DOHH2 (cell line): ENCODE measurements at regions not wholly inside any gene's neighbourhood (a gene's known extent, or its start where the extent isn't known, plus 50 kb on each side); places are given as distances from the start of the nearest gene placed in this dataset.

ENCODE experiments used
- H3F3A ChIP-seq: fragments of 200-600 bp; sonication (generic), shearing (Covaris generic); 2 replicates; pipeline ENCODE4 v1.6.0; 2016; ENCODE audit warnings: antibody characterized with exemption, mild to moderate bottlenecking; ENCODE audit not compliant: control insufficient read depth, insufficient read depth
- H3K27ac ChIP-seq: fragments of 200-600 bp; sonication (generic); 2 replicates; pipeline ENCODE4 v1.5.1; 2014; ENCODE audit warnings: low read depth, mild to moderate bottlenecking, low read length, moderate library complexity
- H3K27me3 ChIP-seq: fragments of 200-600 bp; sonication (generic); 2 replicates; pipeline ENCODE4 v1.6.1; 2014; ENCODE audit warnings: mild to moderate bottlenecking, low read length, mixed read lengths; ENCODE audit not compliant: control insufficient read depth
- H3K36me3 ChIP-seq: fragments of 200-600 bp; sonication (generic); 2 replicates; pipeline ENCODE4 v1.6.1; 2014; ENCODE audit warnings: mild to moderate bottlenecking, low read length, moderate library complexity, mixed read lengths; ENCODE audit not compliant: control insufficient read depth
- H3K4me1 ChIP-seq: fragments of 200-600 bp; sonication (generic); 2 replicates; pipeline ENCODE4 v1.6.1; 2014; ENCODE audit warnings: mild to moderate bottlenecking, low read length, mixed read lengths; ENCODE audit not compliant: control insufficient read depth
- H3K4me2 ChIP-seq: fragments of 200-600 bp; sonication (generic); 2 replicates; pipeline ENCODE4 v1.6.0; 2014; ENCODE audit warnings: mild to moderate bottlenecking, low read length, moderate library complexity
- H3K4me3 ChIP-seq: fragments of 200-600 bp; sonication (generic); 2 replicates; pipeline ENCODE4 v1.5.1; 2014; ENCODE audit warnings: mild to moderate bottlenecking, low read length, mixed read lengths
- H3K79me2 ChIP-seq: fragments of 200-600 bp; sonication (generic); 2 replicates; pipeline ENCODE4 v1.6.1; 2014; ENCODE audit warnings: mild to moderate bottlenecking, low read length, mixed read lengths; ENCODE audit not compliant: control insufficient read depth
- H3K9me2 ChIP-seq: fragments of 200-600 bp; sonication (generic); replicated peaks from 2 replicates; pipeline ENCODE4 v1.6.1; 2014; ENCODE audit warnings: mild to moderate bottlenecking, low read length, mixed read lengths; ENCODE audit not compliant: control insufficient read depth
- H3K9me3 ChIP-seq: fragments of 200-600 bp; sonication (generic); 2 replicates; pipeline ENCODE4 v1.6.1; 2014; ENCODE audit warnings: antibody characterized with exemption, low read length, mixed read lengths; ENCODE audit not compliant: control insufficient read depth, insufficient read depth
- H4K20me1 ChIP-seq: fragments of 200-600 bp; sonication (generic); 2 replicates; pipeline ENCODE4 v1.6.0; 2014; ENCODE audit warnings: low read depth, mild to moderate bottlenecking, antibody characterized with exemption, low read length, moderate library complexity; ENCODE audit not compliant: control insufficient read depth, insufficient read depth
- CTCF ChIP-seq: fragments of 200-600 bp; sonication (generic); IDR thresholded peaks from one replicate; pipeline ENCODE4 v1.5.1; 2014; ENCODE audit warnings: antibody characterized with exemption, mild to moderate bottlenecking, low read depth, low read length; ENCODE audit not compliant: poor library complexity, severe bottlenecking
- EZH2phosphoT487 ChIP-seq: fragments of 200-600 bp; sonication (generic); IDR thresholded peaks from 2 replicates; pipeline ENCODE4 v1.6.1; 2017; ENCODE audit warnings: borderline replicate concordance, mild to moderate bottlenecking, antibody characterized with exemption, low read length, moderate library complexity, mixed read lengths

- H3K4me3 ChIP-seq: no peak overlapping the region
- H3K4me2 ChIP-seq: no peak overlapping the region
- H3K9me3 ChIP-seq: no peaks in the 10 kb centered on the region
- no peak overlapping the region for H3K27ac ChIP-seq
- H3K27me3 ChIP-seq: no peaks in the 10 kb centered on the region
- H3K79me2 ChIP-seq: no peaks in the 10 kb centered on the region
- TF ChIP-seq CTCF (no peak), EZH2phosphoT487 (no peak)
- H3K9me2 ChIP-seq: no peaks in the 10 kb centered on the region; the same call in 1 of the 2 replicates
- no peaks in the 10 kb centered on the region for H3K36me3 ChIP-seq
- no peaks in the 10 kb centered on the region for H4K20me1 ChIP-seq
- no peaks in the 10 kb centered on the region for H3K4me1 ChIP-seq
- H3F3A ChIP-seq: no peaks in the 10 kb centered on the region
Measured at GRCh38 chr5:125321654-125322053, 575.2 kb upstream of the ZNF608 start.

GRCh38 chr5:125323613-125324012 lies 577.2 kb upstream of the ZNF608 start:
- Histone ChIP-seq H3K79me2 (no peaks in the 10 kb centered on the region), H3K9me2 (no peaks in the 10 kb centered on the region; the same call in 1 of the 2 replicates), H3K36me3 (no peaks in the 10 kb centered on the region), H3K4me3 (no peak overlapping the region), H4K20me1 (no peaks in the 10 kb centered on the region), H3K27me3 (no peaks in the 10 kb centered on the region), H3K27ac (no peak overlapping the region), H3K4me1 (no peaks in the 10 kb centered on the region), H3F3A (no peaks in the 10 kb centered on the region), H3K9me3 (no peaks in the 10 kb centered on the region), H3K4me2 (no peak overlapping the region)
- no peak for TF ChIP-seq EZH2phosphoT487
- no peak for TF ChIP-seq CTCF

GRCh38 chr5:125325488-125326149 lies 579.2 kb upstream of the ZNF608 start:
- Histone ChIP-seq H3K27ac (no peak overlapping the region), H3K36me3 (no peaks in the 10 kb centered on the region), H3F3A (no peaks in the 10 kb centered on the region), H4K20me1 (no peaks in the 10 kb centered on the region), H3K9me2 (no peaks in the 10 kb centered on the region; the same call in 1 of the 2 replicates), H3K4me3 (no peak overlapping the region), H3K4me1 (no peaks in the 10 kb centered on the region), H3K9me3 (no peaks in the 10 kb centered on the region), H3K27me3 (no peaks in the 10 kb centered on the region), H3K79me2 (no peaks in the 10 kb centered on the region), H3K4me2 (no peak overlapping the region)
- TF ChIP-seq EZH2phosphoT487 (no peak), CTCF (no peak)
